PC-3 (cell line): ENCODE measurements at regions not wholly inside any gene's neighbourhood (a gene's known extent, or its start where the extent isn't known, plus 50 kb on each side); places are given as distances from the start of the nearest gene placed in this dataset.

ENCODE experiments used
- EZH2phosphoT487 ChIP-seq: fragments of 300-600 bp; sonication (generic); IDR thresholded peaks from 2 replicates; pipeline ENCODE4 v1.6.1; 2018; ENCODE audit warnings: mild to moderate bottlenecking, antibody characterized with exemption, low read length, borderline replicate concordance
- TF ChIP-seq, protein P1 (sequence below): fragments of 300-600 bp; sonication (generic); conservative IDR thresholded peaks from 2 replicates; pipeline ENCODE4 v1.5.1; 2017; ENCODE audit warnings: antibody characterized with exemption, low read depth, mild to moderate bottlenecking, low read length

DNA sequence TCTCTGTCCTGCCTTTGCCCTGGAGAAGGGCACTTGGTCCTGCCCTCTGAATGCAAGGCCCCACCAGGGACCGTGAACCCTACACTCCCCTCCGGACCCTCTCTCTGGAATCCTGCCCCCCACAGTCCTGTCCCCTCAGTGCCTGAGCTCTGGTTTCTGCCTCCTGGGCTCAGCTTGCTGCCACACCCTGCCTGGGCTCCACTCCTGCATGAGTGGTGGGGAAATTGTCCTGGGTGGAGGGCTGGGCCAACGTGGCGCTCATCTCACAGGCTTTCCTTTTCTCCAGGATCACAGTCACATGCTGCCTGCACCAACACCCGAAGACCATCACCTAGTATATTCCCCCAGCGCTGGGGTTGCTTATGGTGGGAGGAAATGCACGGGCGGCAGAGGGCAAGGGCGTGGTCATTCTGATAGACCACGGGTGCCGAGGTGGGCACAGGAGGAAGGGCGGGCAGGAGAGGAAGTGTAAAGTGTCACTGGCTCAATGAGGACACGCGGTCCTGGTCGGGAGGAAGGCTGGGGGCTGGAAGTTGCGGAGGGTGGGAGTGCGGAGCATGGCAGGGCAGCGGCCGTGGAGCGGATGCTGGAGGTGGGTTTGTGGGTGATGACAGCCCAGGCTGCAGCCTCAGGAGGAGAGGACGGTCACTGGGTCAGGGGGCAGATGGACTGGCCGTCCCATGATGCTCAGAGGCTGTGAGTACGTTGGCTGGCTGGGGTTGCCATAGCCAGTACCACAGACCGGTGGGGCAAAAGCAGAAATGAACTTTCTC is 99.5 kb downstream of the KIF26A start:
- TF ChIP-seq, protein P1, sequence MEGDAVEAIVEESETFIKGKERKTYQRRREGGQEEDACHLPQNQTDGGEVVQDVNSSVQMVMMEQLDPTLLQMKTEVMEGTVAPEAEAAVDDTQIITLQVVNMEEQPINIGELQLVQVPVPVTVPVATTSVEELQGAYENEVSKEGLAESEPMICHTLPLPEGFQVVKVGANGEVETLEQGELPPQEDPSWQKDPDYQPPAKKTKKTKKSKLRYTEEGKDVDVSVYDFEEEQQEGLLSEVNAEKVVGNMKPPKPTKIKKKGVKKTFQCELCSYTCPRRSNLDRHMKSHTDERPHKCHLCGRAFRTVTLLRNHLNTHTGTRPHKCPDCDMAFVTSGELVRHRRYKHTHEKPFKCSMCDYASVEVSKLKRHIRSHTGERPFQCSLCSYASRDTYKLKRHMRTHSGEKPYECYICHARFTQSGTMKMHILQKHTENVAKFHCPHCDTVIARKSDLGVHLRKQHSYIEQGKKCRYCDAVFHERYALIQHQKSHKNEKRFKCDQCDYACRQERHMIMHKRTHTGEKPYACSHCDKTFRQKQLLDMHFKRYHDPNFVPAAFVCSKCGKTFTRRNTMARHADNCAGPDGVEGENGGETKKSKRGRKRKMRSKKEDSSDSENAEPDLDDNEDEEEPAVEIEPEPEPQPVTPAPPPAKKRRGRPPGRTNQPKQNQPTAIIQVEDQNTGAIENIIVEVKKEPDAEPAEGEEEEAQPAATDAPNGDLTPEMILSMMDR: no peak
- no peak for TF ChIP-seq EZH2phosphoT487
